NCI-H1930 (cell line): ENCODE measurements at regions not wholly inside any gene's neighbourhood (a gene's known extent, or its start where the extent isn't known, plus 50 kb on each side); places are given as distances from the start of the nearest gene placed in this dataset.
A peak's percentile ranks its signal among the peaks of the same experiment; 100 is the strongest.
"Not testable (repeated sequence)": the region's sequence is repeated elsewhere in the genome, so short reads cannot be mapped to it uniquely, and the experiment has no call there.

ENCODE experiments used
- DNase-seq, 2 experiments: peaks; one replicate each; lab custom pipeline; 2025; lab: John Stamatoyannopoulos, UW

- DNase-seq = no peak
These were observed 927.8 kb downstream of the STPG2 start for GRCh38 chr4:97215409-97215941.

- no peak for DNase-seq
These were observed 927.2 kb downstream of the STPG2 start for GRCh38 chr4:97216046-97216445.

- peak in 1 of 2 experiments; percentile 4 for DNase-seq
These were observed 907.8 kb downstream of the STPG2 start for GRCh38 chr4:97235521-97235920.

- peak; percentile 56 to 69 for DNase-seq
These were observed 904.2 kb downstream of the STPG2 start for GRCh38 chr4:97238956-97239666.

DNA sequence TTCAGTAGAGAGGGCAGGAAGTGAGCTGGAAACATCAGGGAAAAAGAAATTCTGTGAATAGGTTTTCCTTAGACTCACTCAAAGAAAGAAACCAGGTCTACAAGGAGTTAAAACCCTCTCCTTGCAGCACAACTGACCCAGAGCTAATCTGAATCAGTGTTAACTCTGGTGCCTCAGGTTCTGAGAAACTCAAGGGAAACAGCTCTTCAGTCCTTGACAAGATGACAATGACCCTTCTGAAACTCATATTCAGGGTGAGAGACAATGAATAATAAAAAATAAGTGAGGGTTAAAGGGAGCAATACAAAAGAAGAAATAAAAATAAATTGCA is 903.6 kb downstream of the STPG2 start:
- no peak for DNase-seq

DNA sequence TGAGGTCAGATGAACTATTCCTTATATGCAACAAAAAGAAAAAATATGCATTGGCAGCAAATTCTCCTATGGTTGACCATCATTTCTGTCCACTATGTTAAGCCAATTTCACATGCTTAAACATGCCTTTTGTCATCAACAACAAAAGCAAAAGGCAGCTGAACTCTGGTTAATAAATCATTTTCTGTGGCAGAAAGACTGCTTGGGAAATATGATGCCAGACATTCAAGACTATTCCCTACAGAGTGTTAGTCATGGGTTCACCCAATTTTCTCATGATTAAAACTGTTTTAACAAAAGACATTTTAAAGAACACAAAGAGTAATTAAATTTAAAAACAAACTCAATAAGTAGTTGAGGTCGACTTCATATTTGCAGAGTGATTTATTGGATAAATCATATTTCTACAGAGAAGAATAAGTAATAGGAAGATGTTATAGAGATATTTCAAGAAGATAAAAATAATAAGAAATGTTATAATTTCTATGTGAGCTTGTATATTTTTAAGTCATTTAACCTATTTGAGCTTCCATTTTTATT is 890.6 kb downstream of the STPG2 start:
- no peak for DNase-seq

- no peak for DNase-seq
These were observed 880.5 kb downstream of the STPG2 start for GRCh38 chr4:97262769-97263168.

- DNase-seq = no peak
These were observed 873.2 kb downstream of the STPG2 start for GRCh38 chr4:97270051-97270450.

DNA sequence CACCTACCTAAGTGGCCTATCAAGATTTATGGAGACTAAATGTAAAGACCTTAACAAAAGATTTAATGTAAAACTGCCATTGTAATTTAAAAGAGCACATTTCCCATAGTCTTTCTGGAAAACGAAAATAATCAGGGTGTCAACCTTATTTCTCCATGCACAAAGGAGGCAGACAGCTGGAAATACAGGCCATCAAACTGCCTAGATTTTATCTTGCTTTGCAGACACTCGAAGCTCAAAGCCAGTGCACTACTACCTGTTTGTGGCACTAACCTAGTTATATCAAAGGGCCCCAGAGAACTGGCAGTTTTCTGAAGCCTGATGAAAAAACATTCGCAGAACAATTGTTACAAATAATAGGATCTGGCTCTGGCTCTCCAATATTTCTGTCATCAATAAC is 863.9 kb downstream of the STPG2 start:
- no peak for DNase-seq

DNA sequence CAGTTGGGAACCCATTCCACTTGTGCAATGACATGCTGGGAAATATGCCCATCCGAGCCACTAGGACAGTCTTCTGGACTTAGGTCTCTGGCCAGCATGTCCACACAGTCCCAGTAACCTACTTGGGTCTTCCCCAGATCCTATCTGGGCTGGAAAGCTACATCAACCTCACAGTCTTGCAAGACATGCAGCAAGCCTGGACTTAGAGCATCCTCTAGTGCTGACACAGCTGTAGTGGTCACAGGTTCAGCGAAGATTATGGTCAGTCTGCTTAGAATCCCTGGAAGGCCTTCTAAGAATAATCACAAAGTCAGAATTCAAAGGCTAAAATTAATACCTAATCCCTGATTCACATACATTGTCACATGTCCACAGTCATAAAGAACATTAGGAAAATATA is 842.7 kb downstream of the STPG2 start:
- no peak for DNase-seq

GRCh38 chr4:97305351-97305750 is 837.9 kb downstream of the STPG2 start:
- no peak for DNase-seq

GRCh38 chr4:97309121-97309520 is 834.2 kb downstream of the STPG2 start:
- no peak for DNase-seq

- DNase-seq = no peak
These were observed 826.1 kb downstream of the STPG2 start for GRCh38 chr4:97317201-97317600.

GRCh38 chr4:97317671-97318070 is 825.6 kb downstream of the STPG2 start:
- DNase-seq = no peak

GRCh38 chr4:97325751-97326150 is 817.5 kb downstream of the STPG2 start:
- DNase-seq = not testable (repeated sequence)

DNA sequence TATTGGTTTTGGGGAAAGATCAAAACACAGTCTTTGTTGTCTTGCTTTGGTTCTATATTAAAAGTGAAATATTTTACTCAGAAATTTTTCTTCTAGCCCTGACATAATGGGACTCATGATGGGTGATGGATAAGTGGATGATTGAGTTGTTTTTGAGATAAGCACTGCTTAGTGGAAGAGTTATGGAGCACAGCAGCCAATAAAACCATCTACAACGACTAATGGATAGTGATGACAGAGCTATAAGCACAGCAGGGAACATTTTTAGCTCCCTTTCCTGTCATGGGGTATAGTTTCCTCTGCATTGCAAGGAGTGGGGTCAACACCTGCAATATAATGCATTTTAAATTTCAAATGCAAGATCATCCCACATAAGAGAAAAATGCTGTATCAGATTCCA is 812.4 kb downstream of the STPG2 start:
- DNase-seq = no peak

- DNase-seq = no peak
These were observed 808.9 kb downstream of the STPG2 start for GRCh38 chr4:97334348-97334747.

DNA sequence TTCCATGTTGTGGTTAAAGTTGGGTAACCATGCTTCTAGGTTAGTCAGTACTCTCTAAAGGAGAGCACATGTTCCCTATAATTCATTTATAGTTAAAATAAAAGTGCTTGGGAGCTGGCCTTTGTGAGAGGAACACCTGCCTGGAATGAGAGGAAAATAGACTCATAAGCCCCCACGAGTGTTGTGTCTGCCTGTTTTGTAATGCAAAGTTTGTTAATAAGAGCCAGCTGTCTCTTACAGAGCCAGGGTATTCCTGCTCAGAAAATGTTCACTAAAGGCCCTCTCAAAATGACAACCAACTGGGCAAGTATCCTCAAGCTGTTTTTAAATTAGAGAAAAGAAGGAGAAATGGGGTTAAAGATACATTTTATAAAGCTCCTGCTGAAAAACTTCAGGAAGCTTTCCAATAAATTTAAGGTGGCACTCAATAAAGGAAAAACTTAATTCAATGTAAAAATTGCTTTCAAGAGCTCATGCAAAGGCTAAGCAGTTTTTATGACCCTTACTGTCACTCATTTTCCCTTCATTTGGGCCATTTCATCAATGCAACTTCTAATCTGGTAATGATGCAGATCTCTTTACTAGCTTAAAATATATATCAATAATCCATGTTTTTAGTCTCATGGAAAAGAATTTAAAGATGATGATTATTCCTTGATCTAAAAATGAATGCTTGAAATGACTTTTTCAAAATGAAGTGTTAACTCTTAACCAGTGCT is 793.6 kb downstream of the STPG2 start:
- DNase-seq = no peak

GRCh38 chr4:97353876-97354275 is 789.4 kb downstream of the STPG2 start:
- DNase-seq = no peak

DNA sequence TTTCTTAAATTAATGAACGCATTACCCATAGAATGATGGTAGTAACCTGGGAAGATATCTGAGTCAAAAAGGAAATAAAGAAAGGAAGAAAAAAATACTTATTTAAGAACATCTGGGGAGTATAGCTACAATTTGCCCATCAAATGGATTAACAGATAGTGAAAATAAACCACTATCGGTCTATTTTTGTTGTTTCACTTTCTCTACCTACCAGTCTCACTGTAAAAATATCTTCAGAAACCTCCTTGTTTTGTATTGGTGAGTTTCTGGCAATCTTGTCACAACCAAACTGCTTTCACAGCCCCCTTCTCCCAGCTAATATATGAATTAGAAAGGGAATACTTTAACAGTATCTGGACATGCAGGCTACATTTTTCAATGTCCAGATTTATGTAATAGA is 783.5 kb downstream of the STPG2 start:
- DNase-seq = no peak

GRCh38 chr4:97360733-97361132 is 782.5 kb downstream of the STPG2 start:
- no peak for DNase-seq

GRCh38 chr4:97367878-97368277 is 775.4 kb downstream of the STPG2 start:
- DNase-seq = no peak

- no peak for DNase-seq
These were observed 772.7 kb downstream of the STPG2 start for GRCh38 chr4:97370568-97370967.
